HUDEP-2 (cell line): ENCODE measurements at regions not wholly inside any gene's neighbourhood (a gene's known extent, or its start where the extent isn't known, plus 50 kb on each side); places are given as distances from the start of the nearest gene placed in this dataset.
"Not testable (repeated sequence)": the region's sequence is repeated elsewhere in the genome, so short reads cannot be mapped to it uniquely, and the experiment has no call there.

ENCODE experiments used
- DNase-seq, 76 experiments: peaks; one replicate each; lab custom pipeline; 2025; ENCODE audit not compliant: unreplicated experiment in 76 of 76; lab: John Stamatoyannopoulos, UW

DNA sequence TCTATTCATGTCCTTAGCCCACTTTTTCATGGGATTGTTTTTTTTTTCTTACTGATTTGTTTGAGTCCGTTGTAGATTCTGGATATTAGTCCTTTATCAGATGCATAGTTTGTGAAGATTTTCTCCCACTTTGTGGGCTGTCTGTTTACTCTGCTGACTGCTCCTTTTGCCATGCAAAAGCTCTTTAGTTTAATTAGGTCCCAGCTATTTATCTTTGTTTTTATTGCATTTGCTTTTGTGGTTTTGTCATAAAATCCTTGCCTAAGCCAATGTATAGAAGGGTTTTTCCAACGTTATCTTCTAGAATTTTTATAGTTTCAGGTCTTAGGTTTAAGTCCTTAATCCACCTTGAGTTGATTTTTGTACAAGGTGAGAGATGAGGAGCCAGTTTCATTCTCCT, 358.9 kb downstream of the ADAMTS20 start:
- DNase-seq = not testable (repeated sequence)

DNA sequence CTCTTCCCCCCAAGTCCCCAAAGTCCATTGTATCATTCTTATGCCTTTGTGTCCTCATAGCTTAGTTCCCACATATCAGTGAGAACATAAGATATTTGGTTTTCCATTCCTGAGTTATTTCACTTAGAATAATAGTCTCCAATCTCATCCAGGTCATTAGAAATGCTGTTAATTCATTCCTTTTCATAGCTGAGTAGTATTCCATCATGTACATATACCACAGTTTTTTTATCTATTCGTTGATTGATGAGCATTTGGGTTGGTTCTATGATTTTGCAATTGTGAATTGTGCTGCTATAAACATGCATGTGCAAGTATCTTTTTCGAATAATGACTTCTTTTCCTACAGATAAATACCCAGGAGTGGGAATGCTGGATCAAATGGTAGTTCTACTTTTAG, 359.6 kb downstream of the ADAMTS20 start:
- not testable (repeated sequence) for DNase-seq

DNA sequence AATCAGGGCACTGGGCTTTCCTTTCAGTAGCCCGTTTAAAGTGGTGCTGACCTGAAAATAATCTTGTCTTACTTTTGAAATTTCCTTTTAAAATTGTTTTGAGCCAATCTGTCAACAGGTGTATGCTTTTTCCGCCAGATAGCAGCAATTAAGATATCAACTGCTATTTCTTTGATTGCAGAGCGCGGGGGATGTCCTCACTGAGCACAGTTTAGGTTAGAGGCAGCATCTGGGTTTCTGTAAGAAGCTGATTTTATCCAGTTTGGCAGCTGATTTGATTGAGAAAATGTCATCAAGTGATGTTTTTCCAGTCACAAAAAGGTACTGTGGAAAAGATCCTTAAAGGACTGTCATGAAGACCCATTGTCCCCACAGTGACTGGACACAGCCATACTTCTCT, 371.8 kb downstream of the ADAMTS20 start:
- no peak for DNase-seq

DNA sequence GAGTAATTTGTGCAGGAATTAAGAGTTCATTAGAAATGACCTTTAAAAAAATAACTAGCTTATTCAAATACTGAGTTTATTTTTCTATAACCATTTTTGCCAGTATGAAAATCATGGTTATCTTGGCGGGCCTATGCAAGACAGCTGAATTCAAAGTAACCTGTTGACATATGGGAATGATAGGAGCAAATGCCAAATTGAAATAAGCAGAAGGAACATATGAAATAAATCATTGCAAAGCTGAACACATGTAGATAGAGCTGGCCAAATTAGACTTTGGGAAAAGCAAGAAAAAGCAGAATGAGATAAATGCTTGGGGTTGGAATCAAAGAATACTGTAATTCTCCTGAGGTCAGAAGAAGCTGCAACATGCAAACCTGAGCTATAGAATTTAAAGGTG, 372.5 kb downstream of the ADAMTS20 start:
- no peak for DNase-seq

DNA sequence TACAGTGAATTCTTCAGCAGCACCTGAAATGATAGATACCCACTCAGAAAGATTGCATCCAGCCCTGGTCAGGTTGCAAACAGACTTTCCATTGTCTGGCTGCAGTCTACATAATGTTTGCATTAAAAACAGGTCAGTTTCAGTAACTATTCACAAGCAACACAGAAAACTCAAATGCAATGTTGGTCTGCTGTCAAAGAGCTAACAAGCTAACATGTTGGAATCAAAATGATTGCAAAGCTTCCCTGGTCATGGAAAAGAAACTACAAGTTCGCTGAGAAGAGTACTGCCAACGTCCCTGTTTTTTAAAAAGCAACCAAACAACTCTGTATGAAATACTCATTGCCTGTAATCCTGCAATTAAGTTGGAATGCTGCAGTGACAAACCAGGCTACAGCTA, 374.7 kb downstream of the ADAMTS20 start:
- DNase-seq = no peak

DNA sequence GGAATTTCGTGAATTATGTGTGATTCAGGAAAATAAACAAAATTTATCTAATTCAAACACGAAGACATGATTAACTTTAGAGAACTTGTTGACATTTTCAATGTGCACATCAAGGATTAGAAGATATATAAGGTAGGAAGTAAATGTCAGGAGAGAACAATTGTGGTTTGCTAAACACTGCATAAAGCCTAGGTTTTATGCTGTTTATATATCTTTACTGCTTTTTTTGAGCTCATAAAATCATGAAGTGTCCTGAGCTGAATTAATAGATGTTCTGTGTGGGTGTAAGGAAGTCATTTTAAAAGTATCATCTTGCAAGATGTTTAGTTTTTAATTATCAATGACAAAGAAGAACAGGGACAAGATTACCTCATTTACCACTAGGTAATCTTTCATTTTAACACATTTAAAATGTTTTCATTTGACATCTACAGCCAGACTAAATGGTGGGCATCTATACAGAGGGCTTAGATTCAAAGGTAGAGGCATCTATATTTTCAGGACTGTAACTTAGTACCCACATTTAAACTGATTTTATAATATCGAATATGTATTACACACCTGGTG, 382.8 kb downstream of the ADAMTS20 start:
- DNase-seq = no peak

DNA sequence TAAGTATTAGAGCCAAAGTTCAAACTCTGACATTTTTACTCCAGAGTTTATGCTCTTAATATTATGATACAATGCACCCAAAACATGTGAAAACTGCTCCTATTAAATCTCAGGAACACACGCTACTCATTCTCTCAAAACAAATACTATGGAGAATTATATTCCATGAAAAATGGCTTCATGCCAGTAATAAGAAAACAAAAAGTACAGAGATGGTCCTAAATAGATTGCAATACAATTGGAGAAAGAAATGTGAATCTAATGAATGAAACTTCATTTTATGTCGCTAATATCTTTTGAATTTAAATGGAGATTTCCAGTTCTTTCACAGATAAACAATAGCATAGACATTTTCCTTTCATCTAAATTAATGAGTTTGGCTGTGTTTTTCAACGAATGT, 384.3 kb downstream of the ADAMTS20 start:
- no peak for DNase-seq

DNA sequence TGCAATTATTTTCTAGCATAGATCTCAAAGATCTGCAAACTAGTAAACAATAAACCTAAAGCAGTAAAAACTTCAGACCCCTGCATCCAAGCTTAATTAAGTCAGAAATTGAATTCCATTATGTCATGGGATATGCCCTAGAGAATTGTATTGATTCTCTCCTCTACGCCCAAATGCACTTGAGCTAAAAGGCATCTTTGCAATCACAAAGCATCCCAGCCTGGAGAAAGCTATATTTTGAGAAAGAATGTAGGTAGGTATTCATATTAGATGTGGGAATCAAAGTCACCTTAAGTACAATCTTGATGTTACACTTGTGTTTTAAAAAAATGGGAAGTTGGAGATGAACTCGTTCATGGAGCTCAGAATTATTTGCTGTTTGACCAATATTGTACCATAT, 386.7 kb downstream of the ADAMTS20 start:
- no peak for DNase-seq

DNA sequence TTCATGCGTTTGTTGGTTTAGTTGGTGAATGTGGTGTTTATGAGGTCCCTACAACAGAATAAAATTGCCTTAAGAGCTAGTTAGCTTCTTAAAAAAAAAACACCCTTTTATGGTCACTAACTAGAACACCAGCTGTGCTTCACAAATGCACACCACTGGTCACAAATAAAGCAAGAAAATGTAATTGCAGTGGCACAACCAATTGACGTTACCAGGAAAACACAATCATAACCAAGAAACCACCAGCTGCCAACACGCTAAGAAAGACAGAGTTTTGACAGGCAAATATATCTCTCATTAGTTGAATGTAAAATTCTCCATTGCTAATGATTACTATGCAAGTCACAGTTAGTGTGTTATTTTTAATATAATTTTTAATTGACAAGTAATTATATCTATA, 389.9 kb downstream of the ADAMTS20 start:
- no peak for DNase-seq

DNA sequence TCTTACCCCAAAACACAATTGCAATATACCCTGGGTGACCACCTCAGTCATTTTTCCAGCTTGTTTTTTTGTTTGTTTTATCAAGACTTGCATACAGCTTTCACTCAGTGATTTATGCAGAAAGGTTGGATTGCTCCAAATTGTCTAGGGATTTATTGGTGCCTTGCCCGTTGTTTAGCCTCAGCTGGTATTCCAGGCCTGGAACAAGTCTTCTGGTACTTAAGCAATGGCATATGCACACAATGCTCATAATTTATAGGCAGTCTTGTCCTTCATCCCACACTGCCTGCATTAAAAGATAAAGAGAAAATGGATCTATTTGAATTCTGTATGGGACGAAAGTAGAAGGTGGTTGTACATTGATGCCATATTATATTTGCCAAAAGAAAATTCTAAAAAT, 392.5 kb downstream of the ADAMTS20 start:
- no peak for DNase-seq

DNA sequence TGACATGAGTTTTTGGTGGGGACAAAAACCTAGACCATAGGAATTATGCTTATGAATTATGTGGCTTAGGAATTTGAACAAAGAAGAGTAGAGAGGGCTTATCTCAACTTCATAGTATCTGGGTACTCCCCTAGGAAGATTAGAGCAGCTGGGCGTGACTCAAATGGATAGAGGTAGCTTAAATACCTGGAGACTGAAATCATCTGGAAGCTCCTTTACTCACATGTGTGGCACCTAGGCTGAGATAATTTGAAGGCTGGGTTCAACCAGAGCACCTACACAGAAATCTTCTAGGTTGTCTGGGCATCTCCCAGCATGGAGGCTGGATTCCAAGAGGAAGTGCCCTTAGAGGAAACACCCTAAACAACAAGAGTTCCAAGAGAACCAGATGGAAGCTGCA, 393.9 kb downstream of the ADAMTS20 start:
- DNase-seq = no peak

DNA sequence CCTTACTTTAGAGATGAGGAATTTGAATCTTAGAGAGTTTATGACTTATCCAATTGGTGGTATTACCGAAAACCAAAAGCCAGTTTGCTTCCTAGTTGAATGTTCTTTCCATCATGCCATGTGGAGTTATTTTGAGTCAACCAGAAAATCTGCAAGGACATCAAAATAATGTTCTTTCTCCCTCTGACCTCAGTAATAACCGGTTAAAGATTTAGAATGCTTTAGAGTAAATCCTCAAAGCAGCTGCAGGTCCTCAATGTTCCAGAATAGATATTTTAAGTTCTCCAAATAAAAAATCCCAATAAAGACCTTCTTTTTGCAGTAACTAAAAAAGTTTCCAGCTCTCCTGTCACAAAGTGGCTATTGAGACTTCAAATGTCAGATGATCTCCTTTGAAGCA, 396.6 kb downstream of the ADAMTS20 start:
- DNase-seq = no peak

DNA sequence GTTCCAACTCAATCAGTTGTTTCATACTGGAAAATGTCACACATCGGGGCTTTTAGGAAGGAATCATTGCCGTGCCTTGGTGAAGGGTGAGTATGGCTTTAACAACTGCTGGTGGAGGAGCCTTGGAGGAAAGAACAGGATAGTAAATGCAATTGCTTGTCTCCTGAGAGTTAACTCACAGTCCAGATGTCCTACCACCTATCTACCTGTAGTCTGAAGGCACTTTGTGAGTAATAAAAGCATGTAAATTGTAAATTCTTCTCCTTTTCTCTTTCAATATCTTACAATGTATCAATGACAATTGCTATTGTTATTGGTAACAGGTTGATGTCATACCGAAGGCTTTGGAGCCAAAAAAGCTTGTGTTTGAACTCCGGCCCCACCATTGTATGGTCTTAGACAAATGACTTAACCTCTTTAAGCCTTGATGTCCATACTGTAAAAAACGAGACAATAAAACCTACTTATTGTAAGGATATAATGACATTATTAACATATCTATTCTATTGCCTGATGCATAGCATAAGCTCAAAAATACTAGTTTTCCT, 397.4 kb downstream of the ADAMTS20 start:
- no peak for DNase-seq

DNA sequence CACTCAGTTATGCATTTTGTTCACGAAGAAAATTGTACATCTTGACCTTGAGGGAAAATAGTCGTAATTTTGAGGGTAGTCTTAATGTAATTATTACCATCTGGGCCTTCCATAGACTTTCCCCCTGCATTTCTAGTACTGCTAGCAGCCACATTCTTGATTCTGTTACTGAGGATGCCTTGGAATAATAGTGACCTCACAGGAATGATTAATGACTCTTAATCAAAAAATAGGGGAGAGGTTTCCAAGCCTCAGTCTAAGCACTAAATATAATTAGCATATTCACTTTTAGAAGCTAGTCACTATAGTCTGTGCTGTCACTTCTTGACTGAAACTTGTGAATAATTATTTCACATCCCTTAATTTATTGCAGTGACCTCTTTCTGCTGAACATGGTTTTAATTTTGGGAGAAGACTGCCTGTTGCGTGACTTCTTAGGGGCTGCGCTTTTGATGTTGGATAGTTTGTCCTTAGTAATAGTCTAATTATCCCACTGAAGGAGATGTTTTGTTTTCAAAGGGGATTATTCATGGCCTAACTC, 400.5 kb downstream of the ADAMTS20 start:
- no peak for DNase-seq

DNA sequence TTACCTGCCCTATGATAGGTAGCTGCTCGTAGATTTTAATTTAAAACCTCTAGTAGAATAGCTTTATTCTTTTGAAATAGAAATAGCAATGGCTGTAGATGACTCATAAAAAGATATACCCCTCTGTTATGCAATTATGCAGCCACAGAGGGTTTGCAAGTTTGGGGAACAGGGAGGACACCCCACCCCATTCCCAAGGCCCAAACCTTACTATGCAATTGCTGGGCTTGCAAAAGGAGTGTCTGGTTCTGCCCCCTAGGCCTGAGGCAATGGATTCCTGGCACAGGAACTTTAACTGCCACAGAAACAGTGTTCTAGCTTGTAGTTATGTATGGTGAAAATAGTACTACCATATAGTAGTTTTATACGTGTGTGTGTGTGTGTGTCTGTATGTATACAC, 403.3 kb downstream of the ADAMTS20 start:
- DNase-seq = no peak

DNA sequence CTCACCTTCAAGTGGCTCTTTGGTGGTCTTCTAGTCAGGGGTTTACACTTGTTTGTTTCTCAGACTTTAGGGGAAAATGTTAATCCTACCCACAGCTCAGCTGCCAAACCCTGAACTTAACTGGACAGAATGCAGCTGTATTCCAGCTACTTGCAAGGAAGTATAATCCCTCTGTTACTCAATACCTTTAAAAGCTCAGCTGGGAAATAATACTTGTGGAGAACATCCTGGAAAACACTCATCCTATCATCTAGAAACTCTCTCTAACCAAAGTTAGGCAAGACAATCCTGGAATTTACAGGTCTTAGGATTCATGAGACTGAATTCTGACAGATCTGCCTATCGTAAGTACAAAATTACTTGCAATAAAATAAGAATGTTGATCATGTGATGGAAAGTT, 404.1 kb downstream of the ADAMTS20 start:
- DNase-seq = no peak

DNA sequence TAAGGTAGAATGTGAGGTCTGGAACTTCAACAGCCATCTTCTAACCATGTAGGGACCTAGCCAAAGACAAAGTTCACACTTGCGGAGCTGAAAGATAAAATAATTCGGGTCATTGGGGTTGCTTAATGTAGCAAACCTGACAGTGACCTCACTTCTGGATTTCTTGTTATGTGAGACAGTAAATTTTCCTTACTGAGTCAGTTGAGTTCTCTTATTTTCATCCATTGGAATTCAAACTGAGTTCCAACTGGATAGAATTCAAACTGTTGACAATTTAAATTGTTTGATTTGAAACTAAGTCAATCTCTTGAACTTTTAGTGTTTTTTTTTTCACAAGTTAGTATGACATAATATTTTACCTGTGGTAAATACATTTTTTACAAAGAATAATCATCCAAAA, 406.5 kb downstream of the ADAMTS20 start:
- no peak for DNase-seq

DNA sequence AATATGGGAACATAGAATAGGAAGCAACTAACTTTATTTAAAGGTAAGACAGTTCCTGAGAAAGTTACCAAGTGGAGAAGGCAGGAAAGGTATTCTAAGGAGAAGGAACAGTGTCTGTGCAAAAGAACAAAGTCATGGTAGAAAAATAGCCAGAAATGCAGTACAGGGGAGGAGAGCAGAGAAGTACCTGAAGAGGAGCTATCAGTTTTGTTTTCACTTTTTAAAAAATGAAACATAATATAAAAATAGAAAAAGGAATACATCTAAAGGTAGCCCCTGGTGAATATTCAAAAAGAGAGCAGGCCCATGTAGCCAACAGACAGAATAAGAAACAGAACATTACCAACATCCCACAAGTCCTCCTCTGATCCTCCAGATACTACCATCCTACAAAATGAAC, 408.7 kb downstream of the ADAMTS20 start:
- DNase-seq = no peak

DNA sequence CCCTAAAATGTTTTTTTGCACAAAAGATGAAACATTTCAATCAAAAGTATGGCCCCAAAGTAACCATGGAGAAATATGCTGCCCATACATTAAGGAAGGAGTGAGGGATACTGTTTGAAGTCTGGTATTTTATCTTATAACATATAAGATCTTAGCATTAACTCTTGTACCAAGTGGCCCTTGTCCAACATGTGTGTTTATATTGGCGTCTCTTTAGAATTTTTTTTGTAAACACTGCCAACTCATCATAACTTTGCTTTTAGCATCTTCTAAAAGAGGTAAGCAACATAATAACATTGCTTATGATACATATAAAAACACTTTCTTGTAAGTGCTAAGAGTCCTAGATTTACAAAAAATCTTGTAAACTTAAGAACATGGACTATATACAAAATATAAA, 419.7 kb downstream of the ADAMTS20 start:
- DNase-seq = no peak

DNA sequence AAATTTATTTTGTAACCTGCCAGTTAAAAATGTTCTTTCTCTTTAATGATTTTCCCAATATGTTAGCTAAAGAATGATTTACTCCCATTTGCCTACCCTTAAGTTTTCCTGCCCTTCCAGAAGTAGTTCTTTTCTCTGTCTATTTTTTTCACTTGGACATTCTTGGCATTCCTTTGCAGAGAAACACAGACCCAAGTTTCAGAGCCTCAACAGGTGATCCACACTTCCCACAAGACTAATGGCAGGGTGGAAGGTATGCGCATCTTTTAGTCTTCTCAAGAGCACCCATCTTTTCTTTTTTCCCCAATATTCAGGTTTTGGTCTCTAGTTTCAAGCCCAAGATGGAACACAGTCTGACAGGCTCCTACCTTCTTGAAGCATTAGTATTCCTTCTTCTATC, 420.7 kb downstream of the ADAMTS20 start:
- DNase-seq = no peak

DNA sequence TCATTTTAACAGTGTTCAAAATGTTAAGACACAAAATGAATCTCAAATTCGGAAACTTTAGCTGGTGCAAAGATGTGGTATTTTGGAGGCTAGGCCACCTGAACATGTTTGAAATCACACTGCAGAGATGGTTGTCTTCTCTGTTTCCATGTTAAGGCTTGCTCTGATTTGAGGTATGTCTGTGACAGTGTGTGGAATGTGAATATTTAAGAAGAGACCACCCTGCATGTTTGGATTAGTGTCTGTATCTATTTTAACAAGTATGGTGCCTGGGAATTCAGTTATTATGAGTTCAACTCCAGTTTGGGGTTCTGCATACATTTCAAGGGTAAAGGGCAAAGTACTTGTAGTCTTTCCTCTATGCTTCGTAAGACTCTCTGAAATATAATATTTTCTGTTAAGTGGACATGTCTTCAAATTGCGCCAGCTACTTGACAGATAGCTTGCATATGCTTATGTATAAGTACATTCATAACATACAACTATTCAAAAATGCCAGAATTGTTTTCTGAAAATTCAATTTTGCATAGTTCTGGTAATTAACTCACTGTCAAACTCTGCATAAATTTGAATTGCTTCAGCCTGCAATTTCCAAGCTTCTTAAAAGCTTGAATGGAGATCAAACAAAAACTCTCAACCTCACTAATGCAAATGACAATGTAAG, 424.0 kb downstream of the ADAMTS20 start:
- DNase-seq = no peak

DNA sequence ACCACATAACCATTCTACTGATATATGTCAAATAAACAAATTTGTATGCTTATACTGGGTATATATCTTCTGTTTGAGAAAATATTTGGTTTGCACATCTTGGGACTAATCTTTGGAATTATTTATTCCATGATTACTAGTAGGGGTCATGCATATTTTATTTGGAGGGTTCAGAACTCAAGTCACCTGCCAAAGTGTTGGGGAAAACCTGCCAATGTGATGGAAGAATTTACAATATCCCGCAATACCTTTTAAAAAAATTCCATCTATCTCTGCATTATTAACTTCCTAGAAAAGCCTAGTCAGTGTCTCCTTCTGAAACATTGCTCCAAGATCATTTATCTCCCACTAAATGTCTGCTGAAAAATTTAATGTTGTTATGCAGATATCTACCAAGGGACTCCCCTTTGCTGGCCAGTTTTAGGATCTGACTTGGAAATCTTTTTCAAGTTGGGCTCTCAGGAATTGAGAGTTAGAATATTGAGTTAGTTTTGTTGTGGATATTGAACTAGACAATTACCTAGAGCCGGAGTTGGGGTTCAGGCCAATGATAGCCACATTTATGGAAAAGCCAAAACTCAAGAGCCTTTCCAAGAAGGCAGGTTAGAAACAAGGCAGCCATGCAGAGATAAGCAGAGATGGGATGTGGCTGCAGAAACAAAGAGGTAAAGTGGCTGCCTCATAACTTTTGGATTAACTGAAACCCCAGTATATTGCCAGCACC, 425.2 kb downstream of the ADAMTS20 start:
- no peak for DNase-seq
